Activated CD4-positive, alpha-beta T cell treated with anti-CD3 and anti-CD28 coated beads for 24 hours (primary cell): ENCODE measurements at regions not wholly inside any gene's neighbourhood (a gene's known extent, or its start where the extent isn't known, plus 50 kb on each side); places are given as distances from the start of the nearest gene placed in this dataset.
"Not testable (repeated sequence)": the region's sequence is repeated elsewhere in the genome, so short reads cannot be mapped to it uniquely, and the experiment has no call there.

Experiments used
- DNase-seq, 2 donors: peaks; one replicate each; pipeline ENCODE4 v3.0.0-alpha.2; 2020; ENCODE audit warnings: low read depth in 2 of 2

DNA sequence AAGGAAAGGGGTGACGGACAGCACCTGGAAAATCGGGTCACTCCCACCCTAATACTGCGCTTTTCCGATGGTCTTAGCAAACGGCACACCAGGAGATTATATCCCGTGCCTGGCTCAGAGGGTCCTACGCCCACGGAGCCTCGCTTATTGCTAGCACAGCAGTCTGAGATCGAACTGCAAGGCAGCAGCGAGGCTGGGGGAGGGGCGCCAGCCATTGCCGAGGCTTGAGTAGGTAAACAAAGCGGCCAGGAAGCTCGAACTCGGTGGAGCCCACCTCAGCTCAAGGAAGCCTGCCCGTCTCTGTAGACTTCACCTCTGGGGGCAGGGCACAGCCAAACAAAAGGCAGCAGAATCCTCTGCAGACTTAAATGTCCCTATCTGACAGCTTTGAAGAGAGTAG is 91.5 kb upstream of the MBIP start:
- not testable (repeated sequence) for DNase-seq

DNA sequence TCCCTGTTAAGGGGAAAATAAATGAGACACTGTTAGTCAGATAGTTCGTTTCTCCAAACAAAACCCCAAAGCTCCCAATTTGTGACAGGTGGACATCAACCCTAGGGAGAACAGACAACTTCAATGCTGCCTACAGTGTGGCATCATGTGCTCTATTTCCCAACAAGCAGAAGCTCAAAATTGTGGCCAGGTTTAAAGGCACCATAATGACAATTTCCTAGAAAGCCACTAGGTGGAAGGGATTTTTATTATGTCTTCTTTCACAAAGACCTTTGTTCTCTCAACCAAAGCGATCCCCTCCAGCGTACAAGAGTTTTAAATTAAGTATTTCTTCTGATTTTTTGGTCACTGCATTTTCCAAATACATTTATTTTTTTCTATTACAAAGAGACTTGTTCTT is 88.0 kb upstream of the MBIP start:
- no peak for DNase-seq

DNA sequence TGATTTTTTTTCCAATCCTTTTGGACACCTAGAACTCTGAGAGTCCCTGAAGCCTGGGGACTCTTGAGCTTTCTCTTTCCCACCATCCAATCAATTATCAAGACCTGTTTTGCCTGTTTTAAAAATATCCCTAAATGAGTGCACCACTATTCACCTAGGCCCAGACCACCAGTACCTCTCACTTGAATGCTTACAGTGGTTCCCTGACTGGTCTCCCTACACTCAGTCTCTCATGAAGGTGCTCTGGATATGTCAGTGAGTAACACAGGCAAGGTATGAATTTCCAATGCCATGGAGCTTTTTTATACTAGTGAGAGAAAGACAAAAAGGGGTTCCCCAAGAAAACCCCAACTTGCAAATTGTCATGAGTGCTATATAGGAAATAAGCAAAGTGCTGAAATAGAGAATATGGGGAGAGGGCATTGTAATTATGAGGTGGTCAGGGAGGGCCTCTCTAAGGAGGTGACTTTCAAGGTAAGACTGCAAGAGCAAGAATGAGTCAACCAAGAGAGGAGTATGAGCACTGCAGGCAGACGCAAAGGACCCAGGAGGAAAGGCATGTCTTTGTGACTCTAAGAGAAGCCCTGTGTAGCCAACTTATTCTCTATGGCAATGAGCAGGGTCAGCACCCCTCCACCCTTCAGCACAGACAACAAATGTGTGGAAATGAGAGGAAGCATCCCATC is 85.3 kb upstream of the MBIP start:
- no peak for DNase-seq

DNA sequence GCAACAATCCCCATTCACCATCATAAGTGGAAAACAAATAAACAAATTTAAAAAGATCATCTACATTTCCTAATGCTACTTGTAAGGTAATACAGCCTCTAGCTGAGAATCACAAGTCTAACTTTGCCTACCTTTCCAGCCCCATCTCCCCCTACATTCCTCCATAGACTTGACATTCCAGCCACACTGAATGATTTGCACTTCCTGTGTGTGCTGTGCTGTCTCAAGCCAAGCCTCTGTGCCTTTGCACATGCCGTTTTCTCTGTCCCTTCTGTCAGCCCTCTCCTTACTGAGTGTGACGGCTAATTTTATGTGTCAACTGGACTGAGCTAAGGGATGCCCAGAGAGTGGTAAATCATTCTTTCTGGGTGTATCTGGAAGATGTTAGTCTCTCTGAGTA is 82.4 kb upstream of the MBIP start:
- DNase-seq = no peak

GRCh38 chr14:36398463-36399291 is 78.2 kb upstream of the MBIP start:
- no peak for DNase-seq

- DNase-seq = no peak
These were observed 76.9 kb upstream of the MBIP start for GRCh38 chr14:36397357-36397756.

- no peak for DNase-seq
These were observed 76.4 kb upstream of the MBIP start for GRCh38 chr14:36396798-36397197.

DNA sequence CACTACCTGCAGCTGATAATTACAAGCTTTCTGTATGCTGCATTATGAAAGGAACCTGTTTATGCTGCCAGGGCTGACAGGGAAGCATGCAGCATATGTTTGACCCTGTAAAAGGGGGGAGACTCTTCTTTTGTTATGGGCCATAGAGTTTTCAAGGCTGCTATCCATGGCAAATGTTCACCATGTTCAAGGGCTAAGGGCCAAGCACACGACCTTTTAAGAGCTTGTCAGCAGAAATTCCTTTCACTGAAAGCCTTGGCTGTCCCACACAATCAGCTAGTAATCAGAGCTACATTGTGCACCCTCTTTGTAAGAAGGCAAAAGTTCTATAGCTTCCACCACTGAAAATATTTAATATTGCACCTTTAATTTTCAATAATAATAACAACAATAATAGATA is 74.2 kb upstream of the MBIP start:
- DNase-seq = no peak

DNA sequence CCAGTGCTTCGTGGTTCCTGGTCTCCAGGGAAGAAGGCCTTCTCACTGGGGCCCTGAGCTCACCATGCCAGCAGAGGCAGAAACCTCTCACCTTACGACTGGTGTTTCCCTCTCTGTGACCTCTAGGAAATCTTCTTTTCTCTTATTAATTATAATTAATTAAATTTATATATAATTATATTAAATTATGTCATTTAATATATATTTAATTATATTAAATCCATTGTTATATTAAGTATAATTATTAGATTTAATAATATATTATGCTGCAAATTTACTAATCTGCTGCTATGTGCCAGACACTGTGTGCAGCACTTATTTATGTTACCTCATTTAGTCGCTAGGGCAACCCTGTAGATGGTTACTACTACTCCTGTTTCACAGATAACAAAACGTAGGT is 70.3 kb upstream of the MBIP start:
- DNase-seq = no peak

GRCh38 chr14:36383767-36384431 is 63.5 kb upstream of the MBIP start:
- no peak for DNase-seq

DNA sequence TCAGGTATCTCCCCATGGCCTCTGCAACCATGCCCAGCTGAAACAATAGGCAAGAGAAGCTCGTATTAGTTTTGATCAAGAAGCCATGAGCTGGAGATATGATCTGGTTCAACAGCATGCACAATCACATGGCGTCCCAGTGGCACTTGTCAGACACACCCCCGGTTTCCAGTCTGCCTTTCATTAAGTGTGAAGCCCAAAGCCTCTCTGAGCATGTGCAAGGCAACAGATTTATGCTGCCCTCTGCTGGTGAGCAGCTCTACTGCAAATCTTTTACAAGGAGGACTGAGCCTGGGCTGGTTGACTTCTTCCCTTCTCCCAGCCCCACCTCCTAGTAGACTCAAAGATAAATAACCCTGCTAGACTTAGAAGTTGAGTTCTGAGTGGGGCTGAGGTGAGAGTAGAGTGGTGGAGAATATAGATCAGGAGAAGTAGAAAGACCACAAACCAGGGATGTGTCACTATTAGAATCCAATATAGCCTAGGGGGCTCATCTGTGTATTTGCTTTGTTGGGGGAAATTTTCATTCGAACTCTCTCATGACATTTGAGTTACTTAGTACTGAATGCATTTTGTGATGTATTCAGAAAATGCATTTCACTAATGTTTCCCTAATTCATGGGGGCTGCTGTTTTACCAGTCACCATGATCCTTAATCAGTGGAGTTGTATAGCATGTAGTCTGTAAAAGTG is 53.7 kb upstream of the MBIP start:
- DNase-seq = peak; percentile 66 to 70
